ENCODE measurements at regions not wholly inside any gene's neighbourhood (a gene's known extent, or its start where the extent isn't known, plus 50 kb on each side); places are given as distances from the start of the nearest gene placed in this dataset.
A peak's percentile ranks its signal among the peaks of the same experiment; 100 is the strongest.

- TF ChIP-seq, protein P1, sequence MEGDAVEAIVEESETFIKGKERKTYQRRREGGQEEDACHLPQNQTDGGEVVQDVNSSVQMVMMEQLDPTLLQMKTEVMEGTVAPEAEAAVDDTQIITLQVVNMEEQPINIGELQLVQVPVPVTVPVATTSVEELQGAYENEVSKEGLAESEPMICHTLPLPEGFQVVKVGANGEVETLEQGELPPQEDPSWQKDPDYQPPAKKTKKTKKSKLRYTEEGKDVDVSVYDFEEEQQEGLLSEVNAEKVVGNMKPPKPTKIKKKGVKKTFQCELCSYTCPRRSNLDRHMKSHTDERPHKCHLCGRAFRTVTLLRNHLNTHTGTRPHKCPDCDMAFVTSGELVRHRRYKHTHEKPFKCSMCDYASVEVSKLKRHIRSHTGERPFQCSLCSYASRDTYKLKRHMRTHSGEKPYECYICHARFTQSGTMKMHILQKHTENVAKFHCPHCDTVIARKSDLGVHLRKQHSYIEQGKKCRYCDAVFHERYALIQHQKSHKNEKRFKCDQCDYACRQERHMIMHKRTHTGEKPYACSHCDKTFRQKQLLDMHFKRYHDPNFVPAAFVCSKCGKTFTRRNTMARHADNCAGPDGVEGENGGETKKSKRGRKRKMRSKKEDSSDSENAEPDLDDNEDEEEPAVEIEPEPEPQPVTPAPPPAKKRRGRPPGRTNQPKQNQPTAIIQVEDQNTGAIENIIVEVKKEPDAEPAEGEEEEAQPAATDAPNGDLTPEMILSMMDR (IDR thresholded peaks at IDR 0.05): no peak
Measured at GRCh38 chr4:175559126-175559525, 252.9 kb downstream of the GPM6A start.

GRCh38 chr4:175559526-175559925, 252.5 kb downstream of the GPM6A start:
- TF ChIP-seq, protein P1 (IDR thresholded peaks at IDR 0.05): no peak

DNA sequence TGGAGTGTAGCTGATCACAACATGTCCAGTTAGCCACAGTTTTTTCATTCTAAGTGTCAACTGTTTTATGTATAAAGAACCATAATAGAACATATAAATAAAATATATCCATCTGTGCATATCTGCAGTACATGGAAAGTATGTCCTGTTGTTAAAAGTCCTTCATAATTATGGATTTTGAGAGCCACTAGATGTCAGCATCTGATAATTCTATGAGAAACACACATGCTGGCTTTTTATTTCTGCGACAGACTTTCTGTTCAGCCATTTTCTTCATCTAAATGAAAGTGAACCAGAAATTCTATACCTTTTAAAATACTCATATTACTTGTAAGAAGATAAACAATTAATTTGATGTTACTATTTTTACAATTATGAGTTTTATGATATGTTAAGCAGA, 251.5 kb downstream of the GPM6A start:
- TF ChIP-seq, protein P1 (IDR thresholded peaks at IDR 0.05): peak; percentile 57

DNA sequence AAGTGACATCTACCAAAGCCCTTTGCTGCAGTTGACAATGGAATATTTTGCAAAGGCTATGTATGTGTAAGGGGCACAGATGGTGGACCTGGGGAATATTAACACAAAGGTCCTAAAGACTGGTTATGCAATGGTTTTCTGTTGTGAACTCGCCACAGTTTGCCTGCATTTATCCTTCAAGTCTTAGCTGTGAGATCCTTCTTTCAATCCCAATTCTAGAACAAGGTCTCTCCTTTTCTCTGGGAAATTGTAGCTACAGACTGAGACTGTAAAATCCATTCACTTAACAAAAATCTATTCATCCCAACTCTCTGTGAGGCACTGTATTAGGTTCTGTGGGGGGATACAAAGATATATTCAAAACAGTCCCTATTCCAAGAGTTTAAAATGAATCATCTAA, 250.4 kb downstream of the GPM6A start:
- TF ChIP-seq, protein P1 (IDR thresholded peaks at IDR 0.05): no peak

- TF ChIP-seq, protein P1 (IDR thresholded peaks at IDR 0.05): no peak
Measured at GRCh38 chr4:175562111-175562510, 250.0 kb downstream of the GPM6A start.

- TF ChIP-seq, protein P1 (IDR thresholded peaks at IDR 0.05): no peak
Measured at GRCh38 chr4:175562542-175562941, 249.5 kb downstream of the GPM6A start.

Measured in LNCAP (cell line).